ENCODE measurements at regions not wholly inside any gene's neighbourhood (a gene's known extent, or its start where the extent isn't known, plus 50 kb on each side); places are given as distances from the start of the nearest gene placed in this dataset.

- peak in 4 of 6 donors; percentile 24 to 85 (median 60) for DNase-seq (ENCODE audit: low read depth in 4 of 6, low spot score in 6 of 6)
- WGBS (ENCODE audit: insufficient coverage): no CpG with 5 or more reads among the region's 1 CpG
Measured at GRCh38 chr9:90124961-90125360, 517.7 kb downstream of the DIRAS2 start.

GRCh38 chr9:90127923-90128322 is 514.7 kb downstream of the DIRAS2 start:
- Histone ChIP-seq H3K27ac (ENCODE audit: low read depth, low read length) (no peak overlapping the region), H3K36me3 (ENCODE audit: control insufficient read depth, insufficient read depth, low read length) (no peaks in the 10 kb centered on the region), H3K27me3 (ENCODE audit: control insufficient read depth, insufficient read depth, low read length) (no peaks in the 10 kb centered on the region), H3K9me3 (ENCODE audit: control insufficient read depth, insufficient read depth, low read length) (peaks cover 1% of the 10 kb centered on the region), H3K4me3 (ENCODE audit: low read depth, low read length) (no peak overlapping the region), H3K4me1 (ENCODE audit: control insufficient read depth, insufficient read depth, low read length) (no peaks in the 10 kb centered on the region)
- no peak for DNase-seq (ENCODE audit: low read depth in 4 of 6, low spot score in 6 of 6)
- WGBS (ENCODE audit: insufficient coverage): 91% methylated on average over 5 of the region's 5 CpGs

More at GRCh38 chr9:90124961-90125360, 517.7 kb downstream of the DIRAS2 start:
- no peak overlapping the region for H3K27ac ChIP-seq (ENCODE audit: low read depth, low read length)
- H3K9me3 ChIP-seq (ENCODE audit: control insufficient read depth, insufficient read depth, low read length): peaks cover 1% of the 10 kb centered on the region
- no peaks in the 10 kb centered on the region for H3K4me1 ChIP-seq (ENCODE audit: control insufficient read depth, insufficient read depth, low read length)
- no peaks in the 10 kb centered on the region for H3K27me3 ChIP-seq (ENCODE audit: control insufficient read depth, insufficient read depth, low read length)
- no peak overlapping the region for H3K4me3 ChIP-seq (ENCODE audit: low read depth, low read length)
- no peaks in the 10 kb centered on the region for H3K36me3 ChIP-seq (ENCODE audit: control insufficient read depth, insufficient read depth, low read length)

- no peaks in the 10 kb centered on the region for H3K27me3 ChIP-seq (ENCODE audit: control insufficient read depth, insufficient read depth, low read length)
- WGBS (ENCODE audit: insufficient coverage): 80% methylated on average over 1 of the region's 7 CpGs
- H3K27ac ChIP-seq (ENCODE audit: low read depth, low read length): no peak overlapping the region
- no peaks in the 10 kb centered on the region for H3K4me1 ChIP-seq (ENCODE audit: control insufficient read depth, insufficient read depth, low read length)
- H3K36me3 ChIP-seq (ENCODE audit: control insufficient read depth, insufficient read depth, low read length): no peaks in the 10 kb centered on the region
- H3K9me3 ChIP-seq (ENCODE audit: control insufficient read depth, insufficient read depth, low read length): no peaks in the 10 kb centered on the region
- H3K4me3 ChIP-seq (ENCODE audit: low read depth, low read length): no peak overlapping the region
- no peak for DNase-seq (ENCODE audit: low read depth in 4 of 6, low spot score in 6 of 6)
Measured at GRCh38 chr9:90128587-90129190, 513.9 kb downstream of the DIRAS2 start.

GRCh38 chr9:90129446-90129845 is 513.2 kb downstream of the DIRAS2 start:
- Histone ChIP-seq H3K36me3 (ENCODE audit: control insufficient read depth, insufficient read depth, low read length) (no peaks in the 10 kb centered on the region), H3K4me3 (ENCODE audit: low read depth, low read length) (no peak overlapping the region), H3K4me1 (ENCODE audit: control insufficient read depth, insufficient read depth, low read length) (no peaks in the 10 kb centered on the region), H3K9me3 (ENCODE audit: control insufficient read depth, insufficient read depth, low read length) (no peaks in the 10 kb centered on the region), H3K27ac (ENCODE audit: low read depth, low read length) (no peak overlapping the region), H3K27me3 (ENCODE audit: control insufficient read depth, insufficient read depth, low read length) (no peaks in the 10 kb centered on the region)
- WGBS (ENCODE audit: insufficient coverage): 79% methylated on average over 4 of the region's 4 CpGs
- DNase-seq (ENCODE audit: low read depth in 4 of 6, low spot score in 6 of 6): no peak

- H3K4me1 ChIP-seq (ENCODE audit: control insufficient read depth, insufficient read depth, low read length): no peaks in the 10 kb centered on the region
- 90% methylated on average over 7 of the region's 7 CpGs for WGBS (ENCODE audit: insufficient coverage)
- H3K4me3 ChIP-seq (ENCODE audit: low read depth, low read length): no peak overlapping the region
- H3K36me3 ChIP-seq (ENCODE audit: control insufficient read depth, insufficient read depth, low read length): no peaks in the 10 kb centered on the region
- no peaks in the 10 kb centered on the region for H3K9me3 ChIP-seq (ENCODE audit: control insufficient read depth, insufficient read depth, low read length)
- H3K27ac ChIP-seq (ENCODE audit: low read depth, low read length): no peak overlapping the region
- no peaks in the 10 kb centered on the region for H3K27me3 ChIP-seq (ENCODE audit: control insufficient read depth, insufficient read depth, low read length)
- DNase-seq (ENCODE audit: low read depth in 4 of 6, low spot score in 6 of 6): no peak
Measured at GRCh38 chr9:90131568-90131967, 511.1 kb downstream of the DIRAS2 start.

- Histone ChIP-seq H3K36me3 (ENCODE audit: control insufficient read depth, insufficient read depth, low read length) (no peaks in the 10 kb centered on the region), H3K9me3 (ENCODE audit: control insufficient read depth, insufficient read depth, low read length) (no peaks in the 10 kb centered on the region), H3K27me3 (ENCODE audit: control insufficient read depth, insufficient read depth, low read length) (no peaks in the 10 kb centered on the region), H3K4me1 (ENCODE audit: control insufficient read depth, insufficient read depth, low read length) (no peaks in the 10 kb centered on the region), H3K27ac (ENCODE audit: low read depth, low read length) (no peak overlapping the region), H3K4me3 (ENCODE audit: low read depth, low read length) (no peak overlapping the region)
- DNase-seq (ENCODE audit: low read depth in 4 of 6, low spot score in 6 of 6): no peak
Measured at GRCh38 chr9:90132866-90133265, 509.8 kb downstream of the DIRAS2 start.

GRCh38 chr9:90137801-90138200 is 504.8 kb downstream of the DIRAS2 start:
- no peak overlapping the region for H3K27ac ChIP-seq (ENCODE audit: low read depth, low read length)
- peaks cover 3% of the 10 kb centered on the region for H3K4me1 ChIP-seq (ENCODE audit: control insufficient read depth, insufficient read depth, low read length)
- no peaks in the 10 kb centered on the region for H3K27me3 ChIP-seq (ENCODE audit: control insufficient read depth, insufficient read depth, low read length)
- no peak for DNase-seq (ENCODE audit: low read depth in 4 of 6, low spot score in 6 of 6)
- H3K36me3 ChIP-seq (ENCODE audit: control insufficient read depth, insufficient read depth, low read length): no peaks in the 10 kb centered on the region
- H3K9me3 ChIP-seq (ENCODE audit: control insufficient read depth, insufficient read depth, low read length): no peaks in the 10 kb centered on the region
- no CpG with 5 or more reads among the region's 1 CpG for WGBS (ENCODE audit: insufficient coverage)
- no peak overlapping the region for H3K4me3 ChIP-seq (ENCODE audit: low read depth, low read length)

- Histone ChIP-seq H3K27ac (ENCODE audit: low read depth, low read length) (no peak overlapping the region), H3K36me3 (ENCODE audit: control insufficient read depth, insufficient read depth, low read length) (no peaks in the 10 kb centered on the region), H3K4me3 (ENCODE audit: low read depth, low read length) (no peak overlapping the region), H3K27me3 (ENCODE audit: control insufficient read depth, insufficient read depth, low read length) (no peaks in the 10 kb centered on the region), H3K4me1 (ENCODE audit: control insufficient read depth, insufficient read depth, low read length) (peaks cover 3% of the 10 kb centered on the region), H3K9me3 (ENCODE audit: control insufficient read depth, insufficient read depth, low read length) (no peaks in the 10 kb centered on the region)
- DNase-seq (ENCODE audit: low read depth in 4 of 6, low spot score in 6 of 6): no peak
- WGBS (ENCODE audit: insufficient coverage): 81% methylated on average over 7 of the region's 7 CpGs
Measured at GRCh38 chr9:90140131-90140818, 502.3 kb downstream of the DIRAS2 start.

GRCh38 chr9:90141723-90142122 is 500.9 kb downstream of the DIRAS2 start:
- DNase-seq (ENCODE audit: low read depth in 4 of 6, low spot score in 6 of 6): peak in 4 of 6 donors; percentile 19 to 84 (median 43)
- Histone ChIP-seq H3K27me3 (ENCODE audit: control insufficient read depth, insufficient read depth, low read length) (no peaks in the 10 kb centered on the region), H3K27ac (ENCODE audit: low read depth, low read length) (no peak overlapping the region), H3K4me1 (ENCODE audit: control insufficient read depth, insufficient read depth, low read length) (peaks cover 3% of the 10 kb centered on the region), H3K4me3 (ENCODE audit: low read depth, low read length) (no peak overlapping the region), H3K9me3 (ENCODE audit: control insufficient read depth, insufficient read depth, low read length) (peaks cover 2% of the 10 kb centered on the region), H3K36me3 (ENCODE audit: control insufficient read depth, insufficient read depth, low read length) (no peaks in the 10 kb centered on the region)
- WGBS (ENCODE audit: insufficient coverage): no CpG with 5 or more reads among the region's 5 CpGs

- peak in 3 of 6 donors; percentile 25 to 80 (median 49) for DNase-seq (ENCODE audit: low read depth in 4 of 6, low spot score in 6 of 6)
- H3K4me3 ChIP-seq (ENCODE audit: low read depth, low read length): no peak overlapping the region
- H3K9me3 ChIP-seq (ENCODE audit: control insufficient read depth, insufficient read depth, low read length): peaks cover 2% of the 10 kb centered on the region
- WGBS (ENCODE audit: insufficient coverage): 7% methylated on average over 2 of the region's 5 CpGs
- H3K4me1 ChIP-seq (ENCODE audit: control insufficient read depth, insufficient read depth, low read length): peaks cover 3% of the 10 kb centered on the region
- H3K27ac ChIP-seq (ENCODE audit: low read depth, low read length): no peak overlapping the region
- H3K27me3 ChIP-seq (ENCODE audit: control insufficient read depth, insufficient read depth, low read length): no peaks in the 10 kb centered on the region
- H3K36me3 ChIP-seq (ENCODE audit: control insufficient read depth, insufficient read depth, low read length): no peaks in the 10 kb centered on the region
Measured at GRCh38 chr9:90142580-90142979, 500.0 kb downstream of the DIRAS2 start.
